ENCODE measurements at regions not wholly inside any gene's neighbourhood (a gene's known extent, or its start where the extent isn't known, plus 50 kb on each side); places are given as distances from the start of the nearest gene placed in this dataset.

DNA sequence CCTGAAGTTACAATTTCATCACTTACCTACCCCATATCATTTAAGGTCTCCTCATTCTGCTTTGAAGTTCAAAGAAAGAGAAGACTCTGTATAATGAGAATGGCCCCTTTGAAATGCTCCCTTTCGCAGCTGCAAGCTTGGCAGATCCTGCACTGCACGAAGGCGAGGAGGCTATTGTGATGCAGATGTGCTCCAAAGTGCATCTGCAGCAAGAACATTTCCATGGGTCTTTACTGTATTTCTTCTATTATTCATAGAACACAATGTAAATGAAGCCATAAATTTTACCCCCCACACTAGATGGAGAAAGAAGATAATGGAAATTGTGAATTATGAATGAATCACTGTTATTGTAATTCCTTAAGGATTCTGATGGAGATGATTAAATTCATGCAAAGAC is 178.7 kb downstream of the CHD9NB start:
- no peaks in the 10 kb centered on the region for H3K27me3 ChIP-seq
- H3K9me3 ChIP-seq: no peaks in the 10 kb centered on the region
- no peak overlapping the region for H3K27ac ChIP-seq
- TF ChIP-seq, protein P1, sequence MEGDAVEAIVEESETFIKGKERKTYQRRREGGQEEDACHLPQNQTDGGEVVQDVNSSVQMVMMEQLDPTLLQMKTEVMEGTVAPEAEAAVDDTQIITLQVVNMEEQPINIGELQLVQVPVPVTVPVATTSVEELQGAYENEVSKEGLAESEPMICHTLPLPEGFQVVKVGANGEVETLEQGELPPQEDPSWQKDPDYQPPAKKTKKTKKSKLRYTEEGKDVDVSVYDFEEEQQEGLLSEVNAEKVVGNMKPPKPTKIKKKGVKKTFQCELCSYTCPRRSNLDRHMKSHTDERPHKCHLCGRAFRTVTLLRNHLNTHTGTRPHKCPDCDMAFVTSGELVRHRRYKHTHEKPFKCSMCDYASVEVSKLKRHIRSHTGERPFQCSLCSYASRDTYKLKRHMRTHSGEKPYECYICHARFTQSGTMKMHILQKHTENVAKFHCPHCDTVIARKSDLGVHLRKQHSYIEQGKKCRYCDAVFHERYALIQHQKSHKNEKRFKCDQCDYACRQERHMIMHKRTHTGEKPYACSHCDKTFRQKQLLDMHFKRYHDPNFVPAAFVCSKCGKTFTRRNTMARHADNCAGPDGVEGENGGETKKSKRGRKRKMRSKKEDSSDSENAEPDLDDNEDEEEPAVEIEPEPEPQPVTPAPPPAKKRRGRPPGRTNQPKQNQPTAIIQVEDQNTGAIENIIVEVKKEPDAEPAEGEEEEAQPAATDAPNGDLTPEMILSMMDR (IDR thresholded peaks at IDR 0.05): no peak
- H3K4me3 ChIP-seq (ENCODE audit: low read depth in 1 of 2, low read length in 1 of 2): no peak overlapping the region
- H3K4me1 ChIP-seq (ENCODE audit: control insufficient read depth in 1 of 2, insufficient read depth in 1 of 2, low read depth in 1 of 2, low read length in 1 of 2): no peaks in the 10 kb centered on the region
- H3K36me3 ChIP-seq: no peaks in the 10 kb centered on the region

DNA sequence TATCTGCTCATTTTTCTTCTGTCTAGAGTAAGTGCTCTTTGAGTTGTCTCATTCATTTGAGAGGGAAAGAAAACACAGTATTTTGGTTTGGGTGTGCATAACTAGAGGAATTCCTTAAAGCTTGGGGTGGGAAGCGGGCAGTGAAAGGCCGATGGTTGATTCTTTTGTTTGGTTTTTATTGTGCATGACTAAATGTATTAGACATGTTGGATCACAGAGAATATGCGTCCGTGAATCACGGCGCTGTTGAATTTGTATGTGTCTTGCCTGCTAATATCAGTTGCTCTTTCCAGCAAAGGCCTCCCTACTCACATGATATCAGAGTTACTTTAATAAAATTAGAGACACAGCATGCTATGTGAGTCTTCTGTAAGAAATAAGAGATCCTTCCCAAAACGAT is 180.0 kb downstream of the CHD9NB start:
- H3K4me1 ChIP-seq (ENCODE audit: control insufficient read depth in 1 of 2, insufficient read depth in 1 of 2, low read depth in 1 of 2, low read length in 1 of 2): no peaks in the 10 kb centered on the region
- H3K36me3 ChIP-seq: no peaks in the 10 kb centered on the region
- TF ChIP-seq, protein P1 (IDR thresholded peaks at IDR 0.05): no peak
- H3K9me3 ChIP-seq: no peaks in the 10 kb centered on the region
- H3K4me3 ChIP-seq (ENCODE audit: low read depth in 1 of 2, low read length in 1 of 2): no peak overlapping the region
- H3K27ac ChIP-seq: no peak overlapping the region
- H3K27me3 ChIP-seq: no peaks in the 10 kb centered on the region

DNA sequence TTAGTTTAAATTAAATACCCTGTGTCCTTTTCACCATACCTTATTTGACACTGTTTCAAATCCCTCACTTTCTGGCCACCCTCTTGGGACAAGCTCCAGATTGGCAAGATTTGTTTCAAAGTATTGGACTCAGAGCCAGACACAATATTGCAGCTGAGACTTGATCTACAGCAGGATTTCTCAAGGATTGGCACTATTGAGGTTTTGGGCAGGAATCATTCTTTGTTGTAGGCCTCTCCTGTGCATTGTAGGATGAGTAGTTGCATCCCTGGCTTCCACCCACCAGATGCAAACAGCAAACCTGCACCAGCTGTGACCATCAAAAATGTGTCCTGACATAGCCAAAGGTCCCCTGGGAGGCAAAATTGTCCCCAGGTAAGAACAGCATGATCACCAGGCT is 181.2 kb downstream of the CHD9NB start:
- Histone ChIP-seq H3K4me3 (ENCODE audit: low read depth in 1 of 2, low read length in 1 of 2) (no peak overlapping the region), H3K9me3 (no peaks in the 10 kb centered on the region), H3K4me1 (ENCODE audit: control insufficient read depth in 1 of 2, insufficient read depth in 1 of 2, low read depth in 1 of 2, low read length in 1 of 2) (no peaks in the 10 kb centered on the region), H3K27me3 (no peaks in the 10 kb centered on the region), H3K27ac (no peak overlapping the region), H3K36me3 (no peaks in the 10 kb centered on the region)
- TF ChIP-seq, protein P1 (IDR thresholded peaks at IDR 0.05): no peak

DNA sequence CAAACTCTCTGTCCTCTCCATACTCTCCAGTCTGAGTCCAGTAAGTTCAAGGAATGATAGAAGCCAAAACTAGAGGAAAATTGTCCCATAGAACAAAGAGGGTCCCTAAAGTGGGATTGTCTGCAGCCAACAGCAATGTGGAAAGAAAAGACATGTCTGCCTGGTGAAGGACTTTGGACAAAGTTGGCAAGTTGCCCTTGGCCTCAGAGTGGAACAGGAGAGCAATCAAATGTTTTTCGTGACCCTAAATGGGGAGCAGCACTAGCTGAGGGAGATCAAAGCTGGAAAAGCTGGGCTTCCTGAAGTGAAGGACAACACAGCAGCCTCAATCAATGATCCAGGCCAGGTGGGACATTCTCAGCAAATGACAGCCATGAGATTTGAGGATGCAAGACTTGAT is 183.5 kb downstream of the CHD9NB start:
- H3K27me3 ChIP-seq: no peaks in the 10 kb centered on the region
- no peaks in the 10 kb centered on the region for H3K9me3 ChIP-seq
- no peak overlapping the region for H3K4me3 ChIP-seq (ENCODE audit: low read depth in 1 of 2, low read length in 1 of 2)
- H3K36me3 ChIP-seq: no peaks in the 10 kb centered on the region
- no peak overlapping the region for H3K27ac ChIP-seq
- TF ChIP-seq, protein P1 (IDR thresholded peaks at IDR 0.05): no peak
- H3K4me1 ChIP-seq (ENCODE audit: control insufficient read depth in 1 of 2, insufficient read depth in 1 of 2, low read depth in 1 of 2, low read length in 1 of 2): no peaks in the 10 kb centered on the region

DNA sequence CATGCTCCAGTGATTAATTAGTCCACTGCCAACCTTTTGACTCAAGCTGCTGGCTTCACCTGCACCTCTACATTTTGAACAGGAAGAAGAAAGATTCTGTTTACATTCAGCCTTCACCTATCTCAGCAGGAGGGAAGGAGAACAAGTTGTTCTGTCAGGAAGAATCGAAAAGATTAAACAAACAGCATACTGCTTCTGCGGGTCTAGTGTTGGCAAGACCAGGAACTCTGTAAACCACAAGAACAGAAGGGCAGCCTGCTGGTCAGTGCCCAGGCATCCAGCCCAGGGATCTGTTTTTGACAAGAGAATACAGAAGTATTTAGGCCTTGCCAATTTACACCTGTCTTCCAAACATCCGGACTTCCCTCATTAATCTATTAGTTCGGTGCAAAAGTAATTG is 189.7 kb downstream of the CHD9NB start:
- TF ChIP-seq, protein P1 (IDR thresholded peaks at IDR 0.05): no peak
- Histone ChIP-seq H3K9me3 (no peaks in the 10 kb centered on the region), H3K4me1 (ENCODE audit: control insufficient read depth in 1 of 2, insufficient read depth in 1 of 2, low read depth in 1 of 2, low read length in 1 of 2) (no peaks in the 10 kb centered on the region), H3K36me3 (no peaks in the 10 kb centered on the region), H3K27ac (no peak overlapping the region), H3K27me3 (no peaks in the 10 kb centered on the region), H3K4me3 (ENCODE audit: low read depth in 1 of 2, low read length in 1 of 2) (no peak overlapping the region)

DNA sequence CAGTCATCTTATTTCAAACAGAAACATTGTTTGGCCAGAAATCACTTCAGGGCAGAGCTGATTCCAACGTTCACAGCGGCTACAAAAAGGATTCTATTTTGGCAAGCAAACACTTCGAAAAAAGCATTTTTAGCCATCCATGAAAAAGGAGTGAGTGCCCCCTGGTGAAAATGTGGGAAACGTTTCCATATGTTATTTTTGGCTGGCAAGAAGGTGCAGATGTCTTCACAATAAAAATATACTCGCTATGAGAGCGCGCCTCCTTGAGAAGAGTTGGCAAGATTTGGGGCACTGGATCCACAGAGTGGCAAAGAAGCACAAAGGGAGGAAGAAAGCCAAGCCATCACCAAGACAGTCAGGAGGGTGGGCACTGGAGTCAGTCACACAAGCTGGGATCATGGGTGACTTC is 191.1 kb downstream of the CHD9NB start:
- Histone ChIP-seq H3K27me3 (no peaks in the 10 kb centered on the region), H3K27ac (no peak overlapping the region), H3K36me3 (no peaks in the 10 kb centered on the region), H3K4me3 (ENCODE audit: low read depth in 1 of 2, low read length in 1 of 2) (no peak overlapping the region), H3K4me1 (ENCODE audit: control insufficient read depth in 1 of 2, insufficient read depth in 1 of 2, low read depth in 1 of 2, low read length in 1 of 2) (no peaks in the 10 kb centered on the region), H3K9me3 (no peaks in the 10 kb centered on the region)
- TF ChIP-seq, protein P1 (IDR thresholded peaks at IDR 0.05): no peak
